Stimulated activated CD8-positive, alpha-beta memory T cell treated with anti-CD3 and anti-CD28 coated beads, Interleukin-7, amount 100 ng/mL, for 4 hours (primary cell): ENCODE measurements at regions not wholly inside any gene's neighbourhood (a gene's known extent, or its start where the extent isn't known, plus 50 kb on each side); places are given as distances from the start of the nearest gene placed in this dataset.

Experiments
- DNase-seq, 2 donors: peaks; one replicate each; pipeline ENCODE4 v3.0.0-alpha.2; 2020; ENCODE audit warnings: low read depth in 2 of 2

- DNase-seq = no peak
Observed at GRCh38 chr1:199855580-199855979, 171.9 kb upstream of the NR5A2 start.

GRCh38 chr1:199856216-199856780, 171.2 kb upstream of the NR5A2 start:
- no peak for DNase-seq

- DNase-seq = no peak
Observed at GRCh38 chr1:199857108-199857507, 170.4 kb upstream of the NR5A2 start.

- no peak for DNase-seq
Observed at GRCh38 chr1:199857516-199857915, 170.0 kb upstream of the NR5A2 start.

- DNase-seq = no peak
Observed at GRCh38 chr1:199858171-199858570, 169.3 kb upstream of the NR5A2 start.

GRCh38 chr1:199858856-199859255, 168.7 kb upstream of the NR5A2 start:
- DNase-seq = no peak

GRCh38 chr1:199859491-199859933, 168.0 kb upstream of the NR5A2 start:
- DNase-seq = no peak

GRCh38 chr1:199861020-199861795, 166.3 kb upstream of the NR5A2 start:
- DNase-seq = no peak

- no peak for DNase-seq
Observed at GRCh38 chr1:199862047-199862446, 165.5 kb upstream of the NR5A2 start.

GRCh38 chr1:199866210-199866617, 161.3 kb upstream of the NR5A2 start:
- DNase-seq = no peak

GRCh38 chr1:199867601-199868000, 159.9 kb upstream of the NR5A2 start:
- DNase-seq = no peak

GRCh38 chr1:199868777-199869176, 158.7 kb upstream of the NR5A2 start:
- DNase-seq = no peak

GRCh38 chr1:199875337-199875736, 152.2 kb upstream of the NR5A2 start:
- no peak for DNase-seq

- no peak for DNase-seq
Observed at GRCh38 chr1:199875856-199876255, 151.7 kb upstream of the NR5A2 start.

GRCh38 chr1:199877526-199878384, 149.8 kb upstream of the NR5A2 start:
- DNase-seq = no peak

- no peak for DNase-seq
Observed at GRCh38 chr1:199878823-199879222, 148.7 kb upstream of the NR5A2 start.

GRCh38 chr1:199898654-199899053, 128.9 kb upstream of the NR5A2 start:
- no peak for DNase-seq

GRCh38 chr1:199901341-199901740, 126.2 kb upstream of the NR5A2 start:
- DNase-seq = no peak

GRCh38 chr1:199907361-199907760, 120.1 kb upstream of the NR5A2 start:
- no peak for DNase-seq

GRCh38 chr1:199909137-199909536, 118.4 kb upstream of the NR5A2 start:
- no peak for DNase-seq

GRCh38 chr1:199913318-199913717, 114.2 kb upstream of the NR5A2 start:
- no peak for DNase-seq

GRCh38 chr1:199914546-199914945, 113.0 kb upstream of the NR5A2 start:
- DNase-seq = no peak
